GM23338 (cell line): ENCODE measurements at regions not wholly inside any gene's neighbourhood (a gene's known extent, or its start where the extent isn't known, plus 50 kb on each side); places are given as distances from the start of the nearest gene placed in this dataset.

Experiments used
- ATAC-seq: fragments of 200-7000 bp; cut with Tn5 transposase; 3 replicates; pipeline ENCODE4 v1.9.1; 2020
- DNase-seq: peaks from one replicate; pipeline ENCODE4 v3.0.0-alpha.2; 2015; ENCODE audit warnings: low spot score
- H2AFZ ChIP-seq: fragments of 200-600 bp; sonication (generic); 2 replicates; pipeline ENCODE4 v1.8.0; 2016; ENCODE audit warnings: antibody characterized with exemption, mild to moderate bottlenecking, moderate library complexity
- H3F3A ChIP-seq: fragments of 200-600 bp; sonication (generic); replicated peaks from 2 replicates; pipeline ENCODE4 v1.8.0; 2017; ENCODE audit warnings: antibody characterized with exemption, mixed run types, low read depth
- H3K27ac ChIP-seq: fragments of 200-600 bp; sonication (generic); 2 replicates; pipeline ENCODE4 v1.6.1; 2016; ENCODE audit warnings: low read depth
- H3K27me3 ChIP-seq: fragments of 200-600 bp; sonication (generic); 2 replicates; pipeline ENCODE4 v1.8.0; 2016; ENCODE audit warnings: mild to moderate bottlenecking, mixed run types, moderate library complexity; ENCODE audit not compliant: insufficient read depth
- H3K36me3 ChIP-seq: fragments of 200-600 bp; sonication (generic); 2 replicates; pipeline ENCODE4 v1.8.0; 2016; ENCODE audit warnings: mild to moderate bottlenecking; ENCODE audit not compliant: insufficient read depth
- H3K4me1 ChIP-seq: fragments of 200-600 bp; sonication (generic); 2 replicates; pipeline ENCODE4 v1.8.0; 2016; ENCODE audit warnings: mild to moderate bottlenecking, moderate library complexity; ENCODE audit not compliant: insufficient read depth
- H3K4me2 ChIP-seq: fragments of 200-600 bp; sonication (generic); 2 replicates; pipeline ENCODE4 v1.7.1; 2017; ENCODE audit warnings: mixed run types
- H3K4me3 ChIP-seq: fragments of 200-600 bp; sonication (generic); 2 replicates; pipeline ENCODE4 v1.6.1; 2016; ENCODE audit warnings: mixed run types
- H3K79me2 ChIP-seq: fragments of 200-600 bp; sonication (generic); replicated peaks from 2 replicates; pipeline ENCODE4 v1.8.0; 2017; ENCODE audit warnings: mild to moderate bottlenecking; ENCODE audit not compliant: insufficient read depth
- H3K9me2 ChIP-seq: fragments of 200-600 bp; sonication (generic); 2 replicates; pipeline ENCODE4 v1.8.0; 2017; ENCODE audit not compliant: insufficient read depth
- H4K20me1 ChIP-seq: fragments of 200-600 bp; sonication (generic); replicated peaks from 2 replicates; pipeline ENCODE4 v1.8.0; 2017; ENCODE audit warnings: mild to moderate bottlenecking; ENCODE audit not compliant: insufficient read depth
- H3K27ac Mint-ChIP-seq: 2 replicates; pipeline ENCODE4 v1.8.0; 2020; ENCODE audit warnings: inconsistent platforms, mild to moderate bottlenecking, moderate library complexity, mixed read lengths
- H3K27me3 Mint-ChIP-seq: 3 replicates; pipeline ENCODE4 v1.8.0; 2022; ENCODE audit warnings: low read depth, mild to moderate bottlenecking, moderate library complexity, mixed read lengths, inconsistent platforms; ENCODE audit not compliant: insufficient read depth, poor library complexity
- H3K36me3 Mint-ChIP-seq: 3 replicates; pipeline ENCODE4 v1.8.0; 2021; ENCODE audit warnings: low read depth, mild to moderate bottlenecking, inconsistent platforms, moderate library complexity, mixed read lengths
- H3K4me1 Mint-ChIP-seq: 3 replicates; pipeline ENCODE4 v1.8.0; 2020; ENCODE audit warnings: mild to moderate bottlenecking, inconsistent platforms, mixed read lengths
- H3K4me3 Mint-ChIP-seq: 3 replicates; pipeline ENCODE4 v1.8.0; 2021; ENCODE audit warnings: moderate library complexity, mild to moderate bottlenecking, inconsistent platforms, mixed read lengths
- H3K9me3 Mint-ChIP-seq: 3 replicates; pipeline ENCODE4 v1.8.0; 2020; ENCODE audit warnings: moderate library complexity, mild to moderate bottlenecking, inconsistent platforms, mixed read lengths
- CREB1 ChIP-seq: fragments of 250-450 bp; sonication (Bioruptor Pico); IDR thresholded peaks from 2 replicates; pipeline ENCODE4 v1.5.0; 2020; ENCODE audit warnings: low read depth, mild to moderate bottlenecking, moderate library complexity
- EZH2 ChIP-seq: fragments of 200-600 bp; sonication (generic); IDR thresholded peaks from one replicate; pipeline ENCODE4 v1.8.0; 2017; ENCODE audit warnings: antibody characterized with exemption, mild to moderate bottlenecking, low read depth; ENCODE audit not compliant: unreplicated experiment
- EZH2phosphoT487 ChIP-seq: fragments of 200-600 bp; sonication (generic); IDR thresholded peaks from one replicate; pipeline ENCODE4 v1.8.1; 2018; ENCODE audit warnings: antibody characterized with exemption; ENCODE audit not compliant: unreplicated experiment
- NANOG ChIP-seq: IDR thresholded peaks from 2 replicates; pipeline ENCODE4 v1.6.1; 2016; ENCODE audit warnings: antibody characterized with exemption, borderline replicate concordance
- POLR2AphosphoS5 ChIP-seq: IDR thresholded peaks from 2 replicates; pipeline ENCODE4 v1.6.1; 2016; ENCODE audit warnings: antibody characterized with exemption, low read depth
- ZNF331 ChIP-seq: fragments of 250-450 bp; sonication (Bioruptor Pico); IDR thresholded peaks from 2 replicates; pipeline ENCODE4 v1.5.0; 2020; ENCODE audit warnings: low read depth, mild to moderate bottlenecking, moderate library complexity
- TF ChIP-seq, protein P1 (sequence below): IDR thresholded peaks from one replicate; pipeline ENCODE4 v1.6.1; 2018; ENCODE audit warnings: antibody characterized with exemption; ENCODE audit not compliant: unreplicated experiment
- TF ChIP-seq, protein P2 (sequence below): IDR thresholded peaks from 2 replicates; pipeline ENCODE4 v1.6.1; 2016; ENCODE audit warnings: antibody characterized with exemption
- TF ChIP-seq, protein P3 (sequence below), 2 experiments: fragments of 200-600 bp in 1 of 2; sonication (generic) in 1 of 2; conservative IDR thresholded peaks; 2 replicates each; pipeline versions ENCODE4 v1.5.1 to v1.6.1; 2016 to 2017; ENCODE audit warnings: antibody characterized with exemption in 2 of 2, low read depth in 2 of 2, mild to moderate bottlenecking in 2 of 2, moderate library complexity in 1 of 2

DNA sequence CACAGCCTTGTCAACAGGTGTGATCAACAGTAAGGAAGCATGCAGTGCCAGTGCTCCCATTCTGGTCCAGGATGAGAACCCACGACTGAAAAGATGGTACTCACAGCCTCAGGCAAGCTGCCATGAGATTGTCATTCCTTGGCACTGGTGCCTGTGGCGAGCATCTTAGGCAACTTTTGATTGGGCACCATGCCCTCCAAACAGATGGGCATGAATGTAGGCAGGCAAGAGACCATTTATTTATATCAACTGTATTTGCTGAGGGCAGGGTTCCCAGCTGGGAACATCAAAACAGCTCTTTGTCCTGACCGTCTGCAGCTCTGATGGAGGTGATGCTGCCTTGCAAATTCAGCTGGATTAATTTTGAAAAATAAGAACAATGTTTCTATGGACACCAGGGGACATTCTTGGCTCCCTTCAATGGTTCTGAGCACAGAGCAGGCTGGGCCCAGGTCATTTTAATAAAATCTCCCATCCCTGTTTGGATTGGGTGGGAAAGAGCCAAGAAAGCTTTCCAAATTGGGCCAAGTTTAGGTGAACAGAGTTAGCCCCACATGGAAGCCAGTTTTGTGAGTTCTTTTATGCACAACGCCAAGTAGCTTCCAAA lies 522.5 kb downstream of the RMST start (continued):
- TF ChIP-seq ZNF331 (CRISPR knock-in tag): no peak
- TF ChIP-seq, protein P1, sequence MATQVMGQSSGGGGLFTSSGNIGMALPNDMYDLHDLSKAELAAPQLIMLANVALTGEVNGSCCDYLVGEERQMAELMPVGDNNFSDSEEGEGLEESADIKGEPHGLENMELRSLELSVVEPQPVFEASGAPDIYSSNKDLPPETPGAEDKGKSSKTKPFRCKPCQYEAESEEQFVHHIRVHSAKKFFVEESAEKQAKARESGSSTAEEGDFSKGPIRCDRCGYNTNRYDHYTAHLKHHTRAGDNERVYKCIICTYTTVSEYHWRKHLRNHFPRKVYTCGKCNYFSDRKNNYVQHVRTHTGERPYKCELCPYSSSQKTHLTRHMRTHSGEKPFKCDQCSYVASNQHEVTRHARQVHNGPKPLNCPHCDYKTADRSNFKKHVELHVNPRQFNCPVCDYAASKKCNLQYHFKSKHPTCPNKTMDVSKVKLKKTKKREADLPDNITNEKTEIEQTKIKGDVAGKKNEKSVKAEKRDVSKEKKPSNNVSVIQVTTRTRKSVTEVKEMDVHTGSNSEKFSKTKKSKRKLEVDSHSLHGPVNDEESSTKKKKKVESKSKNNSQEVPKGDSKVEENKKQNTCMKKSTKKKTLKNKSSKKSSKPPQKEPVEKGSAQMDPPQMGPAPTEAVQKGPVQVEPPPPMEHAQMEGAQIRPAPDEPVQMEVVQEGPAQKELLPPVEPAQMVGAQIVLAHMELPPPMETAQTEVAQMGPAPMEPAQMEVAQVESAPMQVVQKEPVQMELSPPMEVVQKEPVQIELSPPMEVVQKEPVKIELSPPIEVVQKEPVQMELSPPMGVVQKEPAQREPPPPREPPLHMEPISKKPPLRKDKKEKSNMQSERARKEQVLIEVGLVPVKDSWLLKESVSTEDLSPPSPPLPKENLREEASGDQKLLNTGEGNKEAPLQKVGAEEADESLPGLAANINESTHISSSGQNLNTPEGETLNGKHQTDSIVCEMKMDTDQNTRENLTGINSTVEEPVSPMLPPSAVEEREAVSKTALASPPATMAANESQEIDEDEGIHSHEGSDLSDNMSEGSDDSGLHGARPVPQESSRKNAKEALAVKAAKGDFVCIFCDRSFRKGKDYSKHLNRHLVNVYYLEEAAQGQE: no peak
- no peak for TF ChIP-seq POLR2AphosphoS5
- TF ChIP-seq NANOG: no peak
- TF ChIP-seq EZH2phosphoT487: no peak
- TF ChIP-seq, protein P2, sequence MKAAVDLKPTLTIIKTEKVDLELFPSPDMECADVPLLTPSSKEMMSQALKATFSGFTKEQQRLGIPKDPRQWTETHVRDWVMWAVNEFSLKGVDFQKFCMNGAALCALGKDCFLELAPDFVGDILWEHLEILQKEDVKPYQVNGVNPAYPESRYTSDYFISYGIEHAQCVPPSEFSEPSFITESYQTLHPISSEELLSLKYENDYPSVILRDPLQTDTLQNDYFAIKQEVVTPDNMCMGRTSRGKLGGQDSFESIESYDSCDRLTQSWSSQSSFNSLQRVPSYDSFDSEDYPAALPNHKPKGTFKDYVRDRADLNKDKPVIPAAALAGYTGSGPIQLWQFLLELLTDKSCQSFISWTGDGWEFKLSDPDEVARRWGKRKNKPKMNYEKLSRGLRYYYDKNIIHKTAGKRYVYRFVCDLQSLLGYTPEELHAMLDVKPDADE: no peak
- TF ChIP-seq, protein P3, sequence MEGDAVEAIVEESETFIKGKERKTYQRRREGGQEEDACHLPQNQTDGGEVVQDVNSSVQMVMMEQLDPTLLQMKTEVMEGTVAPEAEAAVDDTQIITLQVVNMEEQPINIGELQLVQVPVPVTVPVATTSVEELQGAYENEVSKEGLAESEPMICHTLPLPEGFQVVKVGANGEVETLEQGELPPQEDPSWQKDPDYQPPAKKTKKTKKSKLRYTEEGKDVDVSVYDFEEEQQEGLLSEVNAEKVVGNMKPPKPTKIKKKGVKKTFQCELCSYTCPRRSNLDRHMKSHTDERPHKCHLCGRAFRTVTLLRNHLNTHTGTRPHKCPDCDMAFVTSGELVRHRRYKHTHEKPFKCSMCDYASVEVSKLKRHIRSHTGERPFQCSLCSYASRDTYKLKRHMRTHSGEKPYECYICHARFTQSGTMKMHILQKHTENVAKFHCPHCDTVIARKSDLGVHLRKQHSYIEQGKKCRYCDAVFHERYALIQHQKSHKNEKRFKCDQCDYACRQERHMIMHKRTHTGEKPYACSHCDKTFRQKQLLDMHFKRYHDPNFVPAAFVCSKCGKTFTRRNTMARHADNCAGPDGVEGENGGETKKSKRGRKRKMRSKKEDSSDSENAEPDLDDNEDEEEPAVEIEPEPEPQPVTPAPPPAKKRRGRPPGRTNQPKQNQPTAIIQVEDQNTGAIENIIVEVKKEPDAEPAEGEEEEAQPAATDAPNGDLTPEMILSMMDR (conservative IDR thresholded peaks at IDR 0.05; ENCODE audit: low read depth in 2 of 2): no peak
- TF ChIP-seq CREB1 (CRISPR knock-in tag): no peak

GRCh38 chr12:97985834-97986233 lies 523.2 kb downstream of the RMST start:
- Mint-ChIP-seq H3K36me3 (no peaks in the 10 kb centered on the region; the same call in 2 of the 3 replicates), H3K4me1 (no peaks in the 10 kb centered on the region), H3K27ac (no peak overlapping the region), H3K9me3 (peaks cover 6% of the 10 kb centered on the region; the same call in 2 of the 3 replicates), H3K27me3 (no peaks in the 10 kb centered on the region), H3K4me3 (no peak overlapping the region)
- no peak overlapping the region for H3K27ac ChIP-seq
- no peak for ATAC-seq
- H3F3A ChIP-seq: no peaks in the 10 kb centered on the region
- no peaks in the 10 kb centered on the region for H3K36me3 ChIP-seq
- no peaks in the 10 kb centered on the region for H3K27me3 ChIP-seq
- H3K4me1 ChIP-seq: no peaks in the 10 kb centered on the region
- H4K20me1 ChIP-seq: no peaks in the 10 kb centered on the region
- H3K4me2 ChIP-seq: no peak overlapping the region
- H2AFZ ChIP-seq: no peak overlapping the region
- H3K4me3 ChIP-seq: no peak overlapping the region
- H3K79me2 ChIP-seq: no peaks in the 10 kb centered on the region
- DNase-seq: no peak
- peaks cover 4% of the 10 kb centered on the region; the same call in 1 of the 2 replicates for H3K9me2 ChIP-seq
- TF ChIP-seq EZH2 (no peak), CREB1 (CRISPR knock-in tag) (no peak)
- TF ChIP-seq, protein P2: no peak
- TF ChIP-seq, protein P1: no peak
